ENCODE measurements at regions not wholly inside any gene's neighbourhood (a gene's known extent, or its start where the extent isn't known, plus 50 kb on each side); places are given as distances from the start of the nearest gene placed in this dataset.
A peak's percentile ranks its signal among the peaks of the same experiment; 100 is the strongest.

DNA sequence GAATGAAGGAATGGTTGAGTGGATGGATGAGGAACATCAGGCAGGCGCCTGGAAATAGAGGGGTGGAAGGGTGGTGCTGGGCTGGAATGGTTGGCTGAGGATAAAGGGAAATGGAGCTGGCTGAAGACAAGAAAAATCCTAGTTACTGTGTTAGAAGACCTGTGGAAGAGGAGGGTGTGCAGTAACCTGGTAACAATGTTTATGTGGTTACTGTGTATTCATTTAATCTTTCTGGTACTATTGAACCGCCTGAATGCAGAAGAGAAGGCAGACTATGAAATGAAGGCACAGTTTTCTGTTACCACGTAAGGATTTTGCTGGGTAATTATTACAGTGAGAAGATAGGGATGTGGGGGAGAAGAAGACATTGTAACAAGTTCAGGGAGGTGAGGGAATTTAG lies 110.3 kb upstream of the MGAT5 start:
- DNase-seq (ENCODE audit: low read depth), result no peak

DNA sequence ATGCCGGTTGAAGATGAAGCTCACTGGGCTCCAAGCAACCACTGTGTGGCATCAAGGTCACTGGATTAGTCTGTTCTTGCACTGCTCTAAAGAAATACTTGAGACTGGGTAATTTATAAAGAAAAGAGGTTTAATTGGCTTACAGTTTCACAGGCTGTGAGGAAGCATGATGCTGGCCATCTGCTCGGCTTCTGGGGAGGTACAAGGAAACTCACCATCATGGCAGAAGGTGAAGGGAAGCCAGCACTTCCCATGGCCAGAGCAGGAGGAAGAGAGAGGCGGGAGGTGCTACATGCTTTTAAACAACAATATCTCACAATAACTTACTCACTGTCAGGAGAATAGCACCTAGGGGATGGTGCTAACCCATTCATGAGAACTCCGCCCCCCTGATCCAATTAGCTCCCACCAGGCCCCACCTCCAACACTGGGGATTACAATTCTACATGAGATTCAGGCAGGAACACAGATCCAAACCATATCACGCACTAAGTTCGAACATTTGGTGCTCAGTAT lies 109.7 kb upstream of the MGAT5 start:
- DNase-seq (ENCODE audit: low read depth), result no peak

DNA sequence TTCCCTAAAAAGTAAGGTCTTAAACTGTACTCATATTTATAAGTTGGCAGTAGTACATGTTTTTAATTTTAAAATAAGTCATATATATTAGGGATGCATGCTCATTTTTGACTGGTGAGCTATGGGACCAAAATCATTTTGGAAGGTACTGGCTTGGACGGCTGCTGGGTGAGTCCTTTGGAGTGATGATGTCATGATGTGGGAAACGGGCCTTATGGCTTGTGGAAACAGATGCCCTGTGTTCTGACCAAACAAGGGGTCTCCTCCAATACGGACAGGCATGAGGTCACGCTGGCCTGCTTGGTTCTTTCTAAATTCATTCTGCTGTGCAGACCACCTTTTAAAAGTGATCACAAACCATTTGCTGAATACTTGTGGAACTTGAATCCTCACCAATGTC lies 109.2 kb upstream of the MGAT5 start:
- no peak for DNase-seq (ENCODE audit: low read depth)

GRCh38 chr2:134145519-134145918 lies 108.4 kb upstream of the MGAT5 start:
- no peak for DNase-seq (ENCODE audit: low read depth)

GRCh38 chr2:134146161-134146560 lies 107.7 kb upstream of the MGAT5 start:
- no peak for DNase-seq (ENCODE audit: low read depth)

DNA sequence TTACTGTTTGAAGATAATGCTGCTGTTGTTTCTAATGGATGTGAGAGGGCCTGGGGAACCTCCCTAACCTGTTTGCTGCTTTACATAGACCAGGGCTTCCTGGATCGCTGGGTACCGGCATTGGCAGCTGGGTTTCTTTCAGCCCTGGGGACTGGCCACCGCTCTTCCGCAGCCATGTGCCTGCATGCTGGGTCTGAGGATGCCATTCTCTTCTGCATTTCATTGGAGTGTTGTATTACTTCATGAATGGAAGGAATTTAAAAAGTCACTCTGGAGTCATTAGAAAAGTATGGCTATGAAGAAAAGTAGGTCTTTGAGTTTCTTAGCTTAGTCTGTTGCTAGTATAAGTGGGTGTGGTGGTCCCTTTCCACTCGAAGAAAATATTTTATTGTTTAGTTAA lies 107.3 kb upstream of the MGAT5 start:
- DNase-seq (ENCODE audit: low read depth), result no peak

DNA sequence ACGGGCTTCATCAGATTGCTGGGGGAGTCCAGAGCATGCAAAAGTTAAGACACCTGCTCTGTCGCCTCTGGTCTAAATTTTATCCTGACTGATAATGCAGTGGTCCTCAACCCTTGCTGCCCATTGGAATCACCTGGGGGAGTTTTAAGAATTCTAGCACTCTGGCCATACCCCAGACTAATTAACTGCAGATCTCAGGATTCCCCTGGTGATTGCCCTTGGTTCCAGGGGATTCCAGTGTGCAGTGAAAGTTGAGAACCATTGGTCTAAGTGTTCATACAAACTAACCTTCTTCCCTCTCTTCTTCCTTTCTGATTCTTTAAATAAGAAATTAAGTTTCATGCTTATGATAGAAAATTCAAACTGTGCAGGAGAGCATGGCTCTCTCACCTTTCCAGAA lies 105.7 kb upstream of the MGAT5 start:
- no peak for DNase-seq (ENCODE audit: low read depth)

- no peak for DNase-seq (ENCODE audit: low read depth)
These were observed 104.9 kb upstream of the MGAT5 start for GRCh38 chr2:134148843-134149472.

- no peak for DNase-seq (ENCODE audit: low read depth)
These were observed 104.0 kb upstream of the MGAT5 start for GRCh38 chr2:134149904-134150303.

DNA sequence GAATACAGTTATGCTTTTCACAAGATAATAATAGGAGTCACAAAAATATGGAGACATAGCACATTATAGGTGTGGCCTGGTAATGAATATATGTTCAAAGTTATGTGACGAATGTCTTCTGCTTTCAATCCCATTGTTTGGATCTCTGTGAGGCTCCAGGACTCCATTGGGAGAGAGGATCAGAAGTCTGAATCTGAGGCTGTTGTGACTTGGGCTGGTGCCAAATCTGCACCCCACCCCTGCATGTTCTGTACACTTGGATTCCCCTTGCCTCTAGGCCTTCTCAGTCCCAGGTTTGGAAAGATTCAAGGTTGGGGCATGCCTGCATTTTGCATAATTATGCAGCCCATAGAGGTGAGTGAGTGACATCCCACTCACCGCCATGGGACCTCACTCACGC lies 103.1 kb upstream of the MGAT5 start:
- DNase-seq (ENCODE audit: low read depth), result no peak

GRCh38 chr2:134152045-134153010 lies 101.5 kb upstream of the MGAT5 start:
- no peak for DNase-seq (ENCODE audit: low read depth)

- no peak for DNase-seq (ENCODE audit: low read depth)
These were observed 100.5 kb upstream of the MGAT5 start for GRCh38 chr2:134153294-134153880.

DNA sequence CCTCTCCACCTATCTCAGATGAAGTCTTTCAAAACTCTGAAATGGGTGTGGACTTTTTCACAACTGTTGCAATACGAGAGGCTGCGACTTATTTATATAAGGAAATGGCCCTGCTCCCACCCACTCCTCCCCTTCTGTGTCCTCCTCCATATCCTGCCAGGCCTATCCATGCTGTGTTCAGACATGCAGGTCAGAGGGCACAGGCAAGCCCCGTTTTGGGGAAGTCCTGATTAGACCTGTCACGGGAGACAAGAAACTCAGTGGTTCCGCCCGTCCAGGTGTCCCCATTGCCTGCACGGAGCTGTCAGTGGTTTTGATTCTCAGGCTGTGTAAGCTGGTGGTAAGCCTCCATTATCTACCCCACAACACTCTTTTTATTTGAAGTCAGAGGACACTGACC lies 99.6 kb upstream of the MGAT5 start:
- no peak for DNase-seq (ENCODE audit: low read depth)

DNA sequence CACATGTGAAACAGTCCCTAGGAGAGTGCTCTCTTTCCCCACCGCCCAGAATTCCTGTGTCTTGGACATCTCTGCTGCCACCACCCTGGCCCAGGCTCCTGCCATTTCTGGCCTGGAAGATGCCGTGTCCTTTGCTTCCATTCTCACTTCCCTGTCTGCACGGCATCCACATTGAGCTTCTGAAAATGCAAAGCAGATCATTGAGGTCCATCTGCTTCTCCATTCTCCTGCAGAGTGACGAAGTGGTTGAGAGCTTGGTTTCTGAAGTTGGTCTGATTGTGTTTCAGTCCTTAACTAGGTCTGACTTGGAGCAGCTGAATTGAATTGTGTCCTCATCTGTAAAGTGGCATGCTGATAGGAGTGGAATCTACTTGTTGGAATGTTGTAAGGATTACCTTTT lies 98.7 kb upstream of the MGAT5 start:
- DNase-seq (ENCODE audit: low read depth), result no peak

GRCh38 chr2:134158295-134158694 lies 95.6 kb upstream of the MGAT5 start:
- DNase-seq (ENCODE audit: low read depth), result no peak

DNA sequence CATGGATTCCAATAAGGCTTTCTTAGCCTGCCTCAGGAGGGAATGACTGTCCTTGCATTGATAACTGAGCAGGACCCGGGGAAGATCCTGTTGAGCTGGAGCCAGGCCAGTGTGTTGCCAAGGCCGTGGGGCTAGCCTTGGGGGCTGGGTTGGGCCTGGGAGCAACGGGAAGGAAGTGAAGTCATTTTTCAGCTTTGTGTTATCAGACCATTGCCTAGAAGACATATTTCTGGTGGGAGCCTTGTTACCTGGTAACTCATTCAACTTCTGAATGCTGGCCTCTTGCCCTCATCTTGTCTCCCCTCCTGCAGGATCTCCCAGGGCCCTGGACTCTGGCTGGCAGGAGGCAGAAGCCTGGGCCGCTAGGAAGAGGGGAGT lies 92.7 kb upstream of the MGAT5 start:
- no peak for DNase-seq (ENCODE audit: low read depth)

DNA sequence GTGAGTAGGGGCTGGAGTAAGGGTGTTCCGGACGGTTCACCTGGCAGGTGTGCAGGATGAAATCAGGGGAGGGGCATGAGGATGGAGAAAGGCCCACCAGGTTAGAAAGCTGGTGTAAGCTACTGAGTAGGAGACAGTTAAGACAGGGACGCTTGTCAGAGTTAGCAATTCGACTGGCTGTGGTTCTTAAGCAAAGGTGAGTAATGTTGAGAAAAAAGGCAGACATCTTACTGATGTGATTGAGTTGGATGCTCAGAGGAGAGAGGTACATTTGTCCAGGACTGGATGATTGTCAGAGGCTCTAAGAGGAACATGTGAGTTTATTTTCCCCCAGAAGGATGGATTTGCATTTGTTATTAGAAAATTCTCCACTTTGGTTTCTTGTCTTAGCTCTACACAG lies 90.5 kb upstream of the MGAT5 start:
- no peak for DNase-seq (ENCODE audit: low read depth)

DNA sequence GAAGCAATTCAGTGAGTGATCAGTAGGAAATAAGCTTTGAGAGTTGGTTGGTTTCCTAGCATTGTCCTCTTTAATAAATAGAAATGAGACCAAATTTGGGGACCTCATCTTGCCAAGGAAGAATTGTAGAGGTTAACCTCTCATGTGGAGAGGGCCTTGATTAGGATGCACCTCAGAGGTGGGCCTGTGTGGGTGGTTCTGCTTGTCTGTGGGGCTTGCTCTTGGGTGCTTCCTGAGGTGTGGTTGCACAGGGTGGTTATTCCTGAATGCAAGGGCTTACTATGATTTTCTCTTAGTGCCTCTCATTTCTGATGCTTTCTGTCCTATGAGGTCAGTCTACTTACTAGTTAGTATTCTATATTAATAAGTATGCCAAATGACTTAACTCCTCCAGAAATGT lies 89.6 kb upstream of the MGAT5 start:
- DNase-seq (ENCODE audit: low read depth), result no peak

DNA sequence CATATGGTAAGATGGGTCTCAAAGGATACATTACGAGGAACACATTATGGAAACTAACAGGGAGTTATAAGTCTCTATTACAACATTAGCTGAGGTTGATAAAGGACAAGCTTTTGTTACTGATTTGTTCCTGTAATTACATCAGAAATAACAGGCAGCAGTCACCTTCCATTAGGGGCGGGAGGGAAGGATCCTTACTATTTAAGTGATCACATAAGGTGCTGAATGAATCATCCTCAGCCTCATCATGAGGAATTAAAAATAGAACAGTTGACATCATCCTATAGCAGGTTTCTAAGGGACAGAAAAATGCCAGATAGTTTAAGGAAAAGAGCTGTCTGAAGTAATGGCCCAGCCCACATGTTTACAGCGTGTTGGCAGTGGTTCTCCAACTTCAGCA lies 86.9 kb upstream of the MGAT5 start:
- no peak for DNase-seq (ENCODE audit: low read depth)

- no peak for DNase-seq (ENCODE audit: low read depth)
These were observed 84.1 kb upstream of the MGAT5 start for GRCh38 chr2:134169788-134170187.

DNA sequence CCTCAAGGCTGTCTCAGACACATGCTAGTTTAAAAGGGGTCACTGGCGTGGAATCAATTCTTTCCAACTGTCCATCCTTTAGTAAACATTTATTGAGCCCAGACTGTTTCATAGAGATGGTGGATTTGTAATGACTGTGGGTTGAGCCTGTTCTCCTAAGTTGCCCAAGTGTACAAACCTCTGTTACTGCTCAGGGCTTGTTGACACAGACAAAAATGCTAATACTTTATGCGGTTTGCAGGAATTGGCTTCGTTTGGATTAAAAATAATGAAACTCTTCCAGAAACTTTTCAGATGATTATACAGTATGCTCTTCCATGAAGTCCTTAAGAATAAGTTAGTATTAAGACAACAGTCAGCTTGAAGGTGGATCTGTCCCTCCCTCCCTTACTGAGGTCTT lies 83.6 kb upstream of the MGAT5 start:
- peak; percentile 47 for DNase-seq (ENCODE audit: low read depth)

- DNase-seq (ENCODE audit: low read depth), result no peak
These were observed 83.2 kb upstream of the MGAT5 start for GRCh38 chr2:134170700-134171099.

Measured in stromal cell of bone marrow (primary cell).